ENCODE measurements at regions not wholly inside any gene's neighbourhood (a gene's known extent, or its start where the extent isn't known, plus 50 kb on each side); places are given as distances from the start of the nearest gene placed in this dataset.

- no peak for TF ChIP-seq CTCF (IDR thresholded peaks at IDR 0.05)
- no peak for TF ChIP-seq POLR2A (IDR thresholded peaks at IDR 0.05)
Measured at GRCh38 chr10:90413196-90413595, 444.6 kb downstream of the HTR7 start.
